ENCODE measurements at regions not wholly inside any gene's neighbourhood (a gene's known extent, or its start where the extent isn't known, plus 50 kb on each side); places are given as distances from the start of the nearest gene placed in this dataset.

- no peak for TF ChIP-seq ZFX (IDR thresholded peaks at IDR 0.05)
- no peak for TF ChIP-seq CTCF (conservative IDR thresholded peaks at IDR 0.05)
- H3K27ac ChIP-seq, result no peak overlapping the region
Measured at GRCh38 chrX:81996166-81996565, 794.3 kb downstream of the SH3BGRL start.

- H3K27ac ChIP-seq, result no peak overlapping the region
- TF ChIP-seq CTCF (conservative IDR thresholded peaks at IDR 0.05), result no peak
- TF ChIP-seq ZFX (IDR thresholded peaks at IDR 0.05), result no peak
Measured at GRCh38 chrX:82029571-82030218, 827.8 kb downstream of the SH3BGRL start.

- no peak overlapping the region for H3K27ac ChIP-seq
- TF ChIP-seq CTCF (conservative IDR thresholded peaks at IDR 0.05) (no peak), ZFX (IDR thresholded peaks at IDR 0.05) (no peak)
Measured at GRCh38 chrX:82031250-82031649, 829.3 kb downstream of the SH3BGRL start.

GRCh38 chrX:82038793-82039192, 836.9 kb downstream of the SH3BGRL start:
- TF ChIP-seq CTCF (conservative IDR thresholded peaks at IDR 0.05), result no peak
- TF ChIP-seq ZFX (IDR thresholded peaks at IDR 0.05), result no peak
- H3K27ac ChIP-seq, result no peak overlapping the region

- TF ChIP-seq ZFX (IDR thresholded peaks at IDR 0.05), result no peak
- TF ChIP-seq CTCF (conservative IDR thresholded peaks at IDR 0.05), result no peak
- no peak overlapping the region for H3K27ac ChIP-seq
Measured at GRCh38 chrX:82041034-82041433, 839.1 kb downstream of the SH3BGRL start.

- H3K27ac ChIP-seq, result no peak overlapping the region
- TF ChIP-seq CTCF (conservative IDR thresholded peaks at IDR 0.05), result no peak
- no peak for TF ChIP-seq ZFX (IDR thresholded peaks at IDR 0.05)
Measured at GRCh38 chrX:82058728-82059127, 856.8 kb downstream of the SH3BGRL start.

- TF ChIP-seq ZFX (IDR thresholded peaks at IDR 0.05) (no peak), CTCF (conservative IDR thresholded peaks at IDR 0.05) (no peak)
- H3K27ac ChIP-seq, result no peak overlapping the region
Measured at GRCh38 chrX:82070948-82071347, 869.0 kb downstream of the SH3BGRL start.

Data from C4-2B (cell line).